HS-27A (cell line): ENCODE measurements at regions not wholly inside any gene's neighbourhood (a gene's known extent, or its start where the extent isn't known, plus 50 kb on each side); places are given as distances from the start of the nearest gene placed in this dataset.
A peak's percentile ranks its signal among the peaks of the same experiment; 100 is the strongest.

Experiments used
- DNase-seq: peaks from one replicate; pipeline ENCODE4 v3.0.0-alpha.2; 2012; ENCODE audit warnings: low read depth, missing footprints

GRCh38 chr2:63780518-63781155, 61.1 kb upstream of the UGP2 start:
- DNase-seq, result no peak

- no peak for DNase-seq
These were observed 57.2 kb upstream of the UGP2 start for GRCh38 chr2:63784461-63784860.

- DNase-seq, result no peak
These were observed 56.6 kb upstream of the UGP2 start for GRCh38 chr2:63785096-63785495.

- DNase-seq, result no peak
These were observed 55.2 kb upstream of the UGP2 start for GRCh38 chr2:63786471-63786870.

- no peak for DNase-seq
These were observed 53.6 kb upstream of the UGP2 start for GRCh38 chr2:63788071-63788470.

- no peak for DNase-seq
These were observed 52.2 kb upstream of the UGP2 start for GRCh38 chr2:63789338-63790020.

GRCh38 chr2:63790491-63790890, 51.2 kb upstream of the UGP2 start:
- DNase-seq, result no peak

- DNase-seq, result peak; percentile 52
These were observed 50.8 kb upstream of the UGP2 start for GRCh38 chr2:63790906-63791305.

GRCh38 chr2:63791387-63791786, 50.3 kb upstream of the UGP2 start:
- DNase-seq, result no peak
